ENCODE measurements at regions not wholly inside any gene's neighbourhood (a gene's known extent, or its start where the extent isn't known, plus 50 kb on each side); places are given as distances from the start of the nearest gene placed in this dataset.

GRCh38 chr5:6202968-6203365 is 175.4 kb downstream of the MED10 start:
- no peak for TF ChIP-seq CTCF (IDR thresholded peaks at IDR 0.05)
- TF ChIP-seq POLR2A (IDR thresholded peaks at IDR 0.05): no peak
